ENCODE measurements at regions not wholly inside any gene's neighbourhood (a gene's known extent, or its start where the extent isn't known, plus 50 kb on each side); places are given as distances from the start of the nearest gene placed in this dataset.
A peak's percentile ranks its signal among the peaks of the same experiment; 100 is the strongest.

- Histone ChIP-seq H3K36me3 (ENCODE audit: control insufficient read depth in 2 of 3, insufficient read depth in 3 of 3, low read length in 3 of 3) (no peaks in the 10 kb centered on the region), H3K9me3 (ENCODE audit: control insufficient read depth in 2 of 3, insufficient read depth in 1 of 3, low read length in 3 of 3) (no peaks in the 10 kb centered on the region), H3K27ac (ENCODE audit: low read depth in 2 of 2, low read length in 2 of 2) (no peak overlapping the region), H3K4me1 (ENCODE audit: control insufficient read depth in 2 of 3, insufficient read depth in 2 of 3, low read depth in 1 of 3, low read length in 3 of 3) (no peaks in the 10 kb centered on the region), H3K27me3 (ENCODE audit: control insufficient read depth, insufficient read depth, low read length) (no peaks in the 10 kb centered on the region), H3K9ac (ENCODE audit: low read length in 3 of 3) (no peak overlapping the region), H3K4me3 (ENCODE audit: low read length in 3 of 3) (no peak overlapping the region)
- intact Hi-C loops (cut with DNase I), result no loop called here
- no peak for DNase-seq
- TF ChIP-seq CTCF (IDR thresholded peaks at IDR 0.05; ENCODE audit: borderline replicate concordance, extremely low read depth, insufficient read depth), result no peak
- no peak for FAIRE-seq
These were observed 118.2 kb upstream of the MPDZ start for GRCh38 chr9:13397661-13398060.

- no peaks in the 10 kb centered on the region for H3K4me1 ChIP-seq (ENCODE audit: control insufficient read depth in 2 of 3, insufficient read depth in 2 of 3, low read depth in 1 of 3, low read length in 3 of 3)
- no peak for FAIRE-seq
- no peaks in the 10 kb centered on the region for H3K36me3 ChIP-seq (ENCODE audit: control insufficient read depth in 2 of 3, insufficient read depth in 3 of 3, low read length in 3 of 3)
- no peak overlapping the region for H3K27ac ChIP-seq (ENCODE audit: low read depth in 2 of 2, low read length in 2 of 2)
- no peak for TF ChIP-seq CTCF (IDR thresholded peaks at IDR 0.05; ENCODE audit: borderline replicate concordance, extremely low read depth, insufficient read depth)
- H3K4me3 ChIP-seq (ENCODE audit: low read length in 3 of 3), result no peak overlapping the region
- peak in 1 of 5 donors; percentile 0 for DNase-seq
- no peaks in the 10 kb centered on the region for H3K27me3 ChIP-seq (ENCODE audit: control insufficient read depth, insufficient read depth, low read length)
- H3K9ac ChIP-seq (ENCODE audit: low read length in 3 of 3), result no peak overlapping the region
- H3K9me3 ChIP-seq (ENCODE audit: control insufficient read depth in 2 of 3, insufficient read depth in 1 of 3, low read length in 3 of 3), result no peaks in the 10 kb centered on the region
- intact Hi-C loops (cut with DNase I), result no loop called here
These were observed 117.7 kb upstream of the MPDZ start for GRCh38 chr9:13397220-13397619.

- H3K4me1 ChIP-seq (ENCODE audit: control insufficient read depth in 2 of 3, insufficient read depth in 2 of 3, low read depth in 1 of 3, low read length in 3 of 3), result no peaks in the 10 kb centered on the region
- DNase-seq, result no peak
- no peaks in the 10 kb centered on the region for H3K36me3 ChIP-seq (ENCODE audit: control insufficient read depth in 2 of 3, insufficient read depth in 3 of 3, low read length in 3 of 3)
- TF ChIP-seq CTCF (IDR thresholded peaks at IDR 0.05; ENCODE audit: borderline replicate concordance, extremely low read depth, insufficient read depth), result no peak
- H3K4me3 ChIP-seq (ENCODE audit: low read length in 3 of 3), result no peak overlapping the region
- intact Hi-C loops (cut with DNase I), result no loop called here
- FAIRE-seq, result no peak
- no peak overlapping the region for H3K9ac ChIP-seq (ENCODE audit: low read length in 3 of 3)
- H3K27me3 ChIP-seq (ENCODE audit: control insufficient read depth, insufficient read depth, low read length), result no peaks in the 10 kb centered on the region
- peaks cover 0 to 3% (median 0%) of the 10 kb centered on the region in 3 donors for H3K9me3 ChIP-seq (ENCODE audit: control insufficient read depth in 2 of 3, insufficient read depth in 1 of 3, low read length in 3 of 3)
- no peak overlapping the region for H3K27ac ChIP-seq (ENCODE audit: low read depth in 2 of 2, low read length in 2 of 2)
These were observed 116.9 kb upstream of the MPDZ start for GRCh38 chr9:13396418-13396817.

GRCh38 chr9:13395156-13395555 lies 115.7 kb upstream of the MPDZ start:
- no peak overlapping the region for H3K9ac ChIP-seq (ENCODE audit: low read length in 3 of 3)
- no peaks in the 10 kb centered on the region for H3K27me3 ChIP-seq (ENCODE audit: control insufficient read depth, insufficient read depth, low read length)
- FAIRE-seq, result no peak
- no peak for TF ChIP-seq CTCF (IDR thresholded peaks at IDR 0.05; ENCODE audit: borderline replicate concordance, extremely low read depth, insufficient read depth)
- H3K4me3 ChIP-seq (ENCODE audit: low read length in 3 of 3), result no peak overlapping the region
- H3K4me1 ChIP-seq (ENCODE audit: control insufficient read depth in 2 of 3, insufficient read depth in 2 of 3, low read depth in 1 of 3, low read length in 3 of 3), result no peaks in the 10 kb centered on the region
- H3K27ac ChIP-seq (ENCODE audit: low read depth in 2 of 2, low read length in 2 of 2), result no peak overlapping the region
- intact Hi-C loops (cut with DNase I), result no loop called here
- DNase-seq, result no peak
- H3K36me3 ChIP-seq (ENCODE audit: control insufficient read depth in 2 of 3, insufficient read depth in 3 of 3, low read length in 3 of 3), result no peaks in the 10 kb centered on the region
- peaks cover 0 to 4% (median 0%) of the 10 kb centered on the region in 3 donors for H3K9me3 ChIP-seq (ENCODE audit: control insufficient read depth in 2 of 3, insufficient read depth in 1 of 3, low read length in 3 of 3)

Data from kidney (tissue), 13 donors.